ENCODE measurements at regions not wholly inside any gene's neighbourhood (a gene's known extent, or its start where the extent isn't known, plus 50 kb on each side); places are given as distances from the start of the nearest gene placed in this dataset.

GRCh38 chr18:40066368-40066767 lies 1888.7 kb upstream of the PIK3C3 start:
- peaks cover 33% of the 10 kb centered on the region for H3K9me3 ChIP-seq (ENCODE audit: low read length)

GRCh38 chr18:40063488-40063887 lies 1891.5 kb upstream of the PIK3C3 start:
- Histone ChIP-seq H3K27me3 (ENCODE audit: low read length) (no peaks in the 10 kb centered on the region), H3K27ac (ENCODE audit: low read length) (no peak overlapping the region), H3K9me3 (ENCODE audit: low read length) (peaks cover 42% of the 10 kb centered on the region), H3K4me2 (ENCODE audit: low read depth, low read length, poor library complexity, severe bottlenecking) (no peak overlapping the region), H3K4me3 (ENCODE audit: low read length) (no peak overlapping the region), H3K36me3 (ENCODE audit: insufficient read depth, low read length) (no peaks in the 10 kb centered on the region), H3K79me2 (ENCODE audit: low read length) (no peaks in the 10 kb centered on the region), H3K9me2 (replicated peaks; ENCODE audit: insufficient read depth, low read length) (no peaks in the 10 kb centered on the region), H2AFZ (ENCODE audit: low read length) (no peak overlapping the region), H4K20me1 (ENCODE audit: insufficient read depth, low read depth, low read length) (no peaks in the 10 kb centered on the region), H3K9ac (ENCODE audit: low read length) (no peak overlapping the region), H3K4me1 (ENCODE audit: low read length) (no peaks in the 10 kb centered on the region)
- DNase-seq: no peak

More at GRCh38 chr18:40066368-40066767, 1888.7 kb upstream of the PIK3C3 start:
- H3K27me3 ChIP-seq (ENCODE audit: low read length): no peaks in the 10 kb centered on the region
- DNase-seq: no peak
- no peak overlapping the region for H3K9ac ChIP-seq (ENCODE audit: low read length)
- no peak overlapping the region for H3K4me3 ChIP-seq (ENCODE audit: low read length)
- no peaks in the 10 kb centered on the region for H3K4me1 ChIP-seq (ENCODE audit: low read length)
- no peak overlapping the region for H3K4me2 ChIP-seq (ENCODE audit: low read depth, low read length, poor library complexity, severe bottlenecking)
- H3K36me3 ChIP-seq (ENCODE audit: insufficient read depth, low read length): no peaks in the 10 kb centered on the region
- no peaks in the 10 kb centered on the region for H3K79me2 ChIP-seq (ENCODE audit: low read length)
- no peaks in the 10 kb centered on the region for H4K20me1 ChIP-seq (ENCODE audit: insufficient read depth, low read depth, low read length)
- H3K9me2 ChIP-seq (replicated peaks; ENCODE audit: insufficient read depth, low read length): no peaks in the 10 kb centered on the region
- H2AFZ ChIP-seq (ENCODE audit: low read length): no peak overlapping the region
- no peak overlapping the region for H3K27ac ChIP-seq (ENCODE audit: low read length)

GRCh38 chr18:40061086-40061485 lies 1893.9 kb upstream of the PIK3C3 start:
- Histone ChIP-seq H3K4me3 (ENCODE audit: low read length) (no peak overlapping the region), H3K27ac (ENCODE audit: low read length) (no peak overlapping the region), H3K27me3 (ENCODE audit: low read length) (no peaks in the 10 kb centered on the region), H3K9me2 (replicated peaks; ENCODE audit: insufficient read depth, low read length) (no peaks in the 10 kb centered on the region), H3K36me3 (ENCODE audit: insufficient read depth, low read length) (no peaks in the 10 kb centered on the region), H3K4me1 (ENCODE audit: low read length) (no peaks in the 10 kb centered on the region), H2AFZ (ENCODE audit: low read length) (no peak overlapping the region), H3K9me3 (ENCODE audit: low read length) (peaks cover 36% of the 10 kb centered on the region), H3K79me2 (ENCODE audit: low read length) (no peaks in the 10 kb centered on the region), H4K20me1 (ENCODE audit: insufficient read depth, low read depth, low read length) (no peaks in the 10 kb centered on the region), H3K4me2 (ENCODE audit: low read depth, low read length, poor library complexity, severe bottlenecking) (no peak overlapping the region), H3K9ac (ENCODE audit: low read length) (no peak overlapping the region)
- DNase-seq: no peak

GRCh38 chr18:40060562-40060961 lies 1894.5 kb upstream of the PIK3C3 start:
- Histone ChIP-seq H3K4me3 (ENCODE audit: low read length) (no peak overlapping the region), H3K9me2 (replicated peaks; ENCODE audit: insufficient read depth, low read length) (no peaks in the 10 kb centered on the region), H3K9ac (ENCODE audit: low read length) (no peak overlapping the region), H3K36me3 (ENCODE audit: insufficient read depth, low read length) (no peaks in the 10 kb centered on the region), H3K4me1 (ENCODE audit: low read length) (no peaks in the 10 kb centered on the region), H3K27ac (ENCODE audit: low read length) (no peak overlapping the region), H3K9me3 (ENCODE audit: low read length) (peaks cover 31% of the 10 kb centered on the region), H2AFZ (ENCODE audit: low read length) (no peak overlapping the region), H3K27me3 (ENCODE audit: low read length) (no peaks in the 10 kb centered on the region), H4K20me1 (ENCODE audit: insufficient read depth, low read depth, low read length) (no peaks in the 10 kb centered on the region), H3K79me2 (ENCODE audit: low read length) (no peaks in the 10 kb centered on the region), H3K4me2 (ENCODE audit: low read depth, low read length, poor library complexity, severe bottlenecking) (no peak overlapping the region)
- no peak for DNase-seq

GRCh38 chr18:40058811-40059570 lies 1896.0 kb upstream of the PIK3C3 start:
- Histone ChIP-seq H3K9me2 (replicated peaks; ENCODE audit: insufficient read depth, low read length) (no peaks in the 10 kb centered on the region), H3K36me3 (ENCODE audit: insufficient read depth, low read length) (no peaks in the 10 kb centered on the region), H3K79me2 (ENCODE audit: low read length) (no peaks in the 10 kb centered on the region), H3K27ac (ENCODE audit: low read length) (no peak overlapping the region), H3K4me2 (ENCODE audit: low read depth, low read length, poor library complexity, severe bottlenecking) (no peak overlapping the region), H3K4me1 (ENCODE audit: low read length) (no peaks in the 10 kb centered on the region), H2AFZ (ENCODE audit: low read length) (no peak overlapping the region), H3K27me3 (ENCODE audit: low read length) (no peaks in the 10 kb centered on the region), H3K4me3 (ENCODE audit: low read length) (no peak overlapping the region), H4K20me1 (ENCODE audit: insufficient read depth, low read depth, low read length) (no peaks in the 10 kb centered on the region), H3K9me3 (ENCODE audit: low read length) (peaks cover 43% of the 10 kb centered on the region), H3K9ac (ENCODE audit: low read length) (no peak overlapping the region)
- DNase-seq: no peak

- no peak for DNase-seq
- H2AFZ ChIP-seq (ENCODE audit: low read length): no peak overlapping the region
- H3K27me3 ChIP-seq (ENCODE audit: low read length): no peaks in the 10 kb centered on the region
- H3K4me1 ChIP-seq (ENCODE audit: low read length): no peaks in the 10 kb centered on the region
- H3K9me3 ChIP-seq (ENCODE audit: low read length): peaks cover 31% of the 10 kb centered on the region
- no peaks in the 10 kb centered on the region for H3K9me2 ChIP-seq (replicated peaks; ENCODE audit: insufficient read depth, low read length)
- no peaks in the 10 kb centered on the region for H3K79me2 ChIP-seq (ENCODE audit: low read length)
- H3K27ac ChIP-seq (ENCODE audit: low read length): no peak overlapping the region
- no peaks in the 10 kb centered on the region for H4K20me1 ChIP-seq (ENCODE audit: insufficient read depth, low read depth, low read length)
- no peak overlapping the region for H3K9ac ChIP-seq (ENCODE audit: low read length)
- H3K36me3 ChIP-seq (ENCODE audit: insufficient read depth, low read length): no peaks in the 10 kb centered on the region
- no peak overlapping the region for H3K4me2 ChIP-seq (ENCODE audit: low read depth, low read length, poor library complexity, severe bottlenecking)
- H3K4me3 ChIP-seq (ENCODE audit: low read length): no peak overlapping the region
Observed at GRCh38 chr18:40056079-40056692, 1898.8 kb upstream of the PIK3C3 start.

- H3K27me3 ChIP-seq (ENCODE audit: low read length): no peaks in the 10 kb centered on the region
- no peaks in the 10 kb centered on the region for H3K36me3 ChIP-seq (ENCODE audit: insufficient read depth, low read length)
- no peaks in the 10 kb centered on the region for H3K9me2 ChIP-seq (replicated peaks; ENCODE audit: insufficient read depth, low read length)
- no peak for DNase-seq
- H3K27ac ChIP-seq (ENCODE audit: low read length): no peak overlapping the region
- H3K79me2 ChIP-seq (ENCODE audit: low read length): no peaks in the 10 kb centered on the region
- no peaks in the 10 kb centered on the region for H4K20me1 ChIP-seq (ENCODE audit: insufficient read depth, low read depth, low read length)
- no peaks in the 10 kb centered on the region for H3K4me1 ChIP-seq (ENCODE audit: low read length)
- H3K4me2 ChIP-seq (ENCODE audit: low read depth, low read length, poor library complexity, severe bottlenecking): no peak overlapping the region
- no peak overlapping the region for H3K9ac ChIP-seq (ENCODE audit: low read length)
- H3K4me3 ChIP-seq (ENCODE audit: low read length): no peak overlapping the region
- H2AFZ ChIP-seq (ENCODE audit: low read length): no peak overlapping the region
- H3K9me3 ChIP-seq (ENCODE audit: low read length): peaks cover 28% of the 10 kb centered on the region
Observed at GRCh38 chr18:40055262-40055661, 1899.8 kb upstream of the PIK3C3 start.

- Histone ChIP-seq H3K9ac (ENCODE audit: low read length) (no peak overlapping the region), H3K36me3 (ENCODE audit: insufficient read depth, low read length) (no peaks in the 10 kb centered on the region), H3K27me3 (ENCODE audit: low read length) (no peaks in the 10 kb centered on the region), H3K4me3 (ENCODE audit: low read length) (no peak overlapping the region), H4K20me1 (ENCODE audit: insufficient read depth, low read depth, low read length) (no peaks in the 10 kb centered on the region), H2AFZ (ENCODE audit: low read length) (no peak overlapping the region), H3K9me2 (replicated peaks; ENCODE audit: insufficient read depth, low read length) (no peaks in the 10 kb centered on the region), H3K79me2 (ENCODE audit: low read length) (no peaks in the 10 kb centered on the region), H3K4me1 (ENCODE audit: low read length) (no peaks in the 10 kb centered on the region), H3K9me3 (ENCODE audit: low read length) (peaks cover 22% of the 10 kb centered on the region), H3K27ac (ENCODE audit: low read length) (no peak overlapping the region), H3K4me2 (ENCODE audit: low read depth, low read length, poor library complexity, severe bottlenecking) (no peak overlapping the region)
- no peak for DNase-seq
Observed at GRCh38 chr18:40049716-40050115, 1905.3 kb upstream of the PIK3C3 start.

All from Karpas-422 (cell line).